ENCODE measurements at regions not wholly inside any gene's neighbourhood (a gene's known extent, or its start where the extent isn't known, plus 50 kb on each side); places are given as distances from the start of the nearest gene placed in this dataset.

DNA sequence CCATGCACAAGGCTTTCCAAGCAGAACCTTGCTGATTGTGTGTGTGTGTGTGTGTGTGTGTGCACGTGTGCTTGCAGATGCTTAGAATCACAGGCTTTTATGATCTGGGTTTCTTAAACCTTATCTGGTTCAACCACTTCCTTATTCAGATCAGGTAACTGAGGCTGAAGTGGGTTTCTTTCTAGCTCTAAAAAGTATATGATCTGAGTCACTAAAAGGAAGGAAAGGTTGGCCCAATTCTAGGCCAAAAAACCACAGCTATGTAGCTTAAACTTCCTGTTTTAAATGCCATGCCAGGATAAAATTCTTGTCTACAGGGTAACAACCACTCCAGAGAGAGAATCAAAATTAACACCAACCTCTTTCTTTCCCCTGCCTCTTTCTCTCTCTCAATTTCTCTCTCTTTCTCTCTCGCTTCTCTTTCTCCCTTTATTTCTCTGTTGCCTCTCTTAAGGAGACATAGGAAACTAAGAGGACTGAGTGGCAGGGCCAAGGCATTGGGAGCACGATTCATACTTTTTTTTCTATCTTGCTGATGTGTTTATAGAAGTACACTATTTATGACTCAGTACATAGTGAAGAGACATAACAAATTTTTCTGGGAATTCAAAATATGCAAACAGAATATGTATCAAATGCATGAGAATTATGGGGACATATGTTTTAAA, 140.3 kb downstream of the TRIB2 start:
- peaks cover 2 to 79% (median 14%) of the 10 kb centered on the region in 5 experiments for H3K27me3 ChIP-seq (replicated peaks in 2 of 5; ENCODE audit: control insufficient read depth in 4 of 5, insufficient read depth in 5 of 5, low read length in 4 of 5)
- POLR2A ChIA-PET, result no interaction called here
- peaks cover 12 to 24% (median 19%) of the 10 kb centered on the region in 4 experiments for H3K4me1 ChIP-seq (ENCODE audit: control extremely low read depth in 1 of 4, control insufficient read depth in 4 of 4, insufficient read depth in 4 of 4, low read length in 3 of 4)
- H3K27ac ChIP-seq (ENCODE audit: insufficient read depth in 1 of 2, low read depth in 1 of 2, low read length in 2 of 2, poor library complexity in 1 of 2, severe bottlenecking in 2 of 2), result no peak overlapping the region
- peaks cover 3 to 30% (median 11%) of the 10 kb centered on the region in 5 experiments for H3K9me3 ChIP-seq (ENCODE audit: control extremely low read depth in 1 of 5, control insufficient read depth in 4 of 5, insufficient read depth in 2 of 5, low read depth in 1 of 5, low read length in 4 of 5)
- CTCF ChIA-PET, result interaction anchor here (0.7 kb wide), 1 partner anchor 1101 kb away, joined by 3 read pairs; no protein-coding TSS in a partner anchor
- no peaks in the 10 kb centered on the region for H3K36me3 ChIP-seq (ENCODE audit: control insufficient read depth in 4 of 4, insufficient read depth in 4 of 4, low read length in 3 of 4)
- DNase-seq, result peak; percentile 82 to 95 (median 93)
- WGBS (ENCODE audit: insufficient coverage), result 0% methylated on average over 1 of the region's 3 CpGs
- peak overlapping the region in 2 of 7 experiments; percentile 11 to 14 for H3K4me3 ChIP-seq (ENCODE audit: control insufficient read depth in 1 of 7, extremely low read depth in 1 of 7, insufficient read depth in 4 of 7, low read depth in 2 of 7, low read length in 6 of 7)

DNA sequence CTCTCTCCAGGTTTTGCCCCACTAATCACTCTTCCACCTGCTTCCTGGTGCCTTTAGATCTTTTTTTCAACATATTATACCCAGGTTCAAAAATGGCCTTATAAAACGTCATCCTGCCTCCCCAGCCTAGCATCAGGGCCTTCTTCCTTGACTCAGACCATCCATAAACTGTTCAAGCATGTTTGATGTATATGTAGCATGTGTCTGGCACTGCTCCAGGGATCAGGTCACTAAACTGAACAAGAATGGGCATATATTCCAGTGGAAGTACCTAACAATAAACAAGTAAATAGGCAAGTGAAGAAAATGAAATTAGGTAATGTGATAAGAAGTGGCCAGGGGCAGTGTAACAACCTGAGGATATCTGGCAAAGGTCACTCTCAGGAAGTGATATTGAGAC, 141.2 kb downstream of the TRIB2 start:
- H3K27ac ChIP-seq (ENCODE audit: insufficient read depth in 1 of 2, low read depth in 1 of 2, low read length in 2 of 2, poor library complexity in 1 of 2, severe bottlenecking in 2 of 2), result no peak overlapping the region
- WGBS (ENCODE audit: insufficient coverage), result 40% methylated on average over 1 of the region's 1 CpG
- peak in 2 of 3 donors; percentile 14 to 17 for DNase-seq
- peaks cover 2 to 77% (median 14%) of the 10 kb centered on the region in 5 experiments for H3K27me3 ChIP-seq (replicated peaks in 2 of 5; ENCODE audit: control insufficient read depth in 4 of 5, insufficient read depth in 5 of 5, low read length in 4 of 5)
- no peak overlapping the region for H3K4me3 ChIP-seq (ENCODE audit: control insufficient read depth in 1 of 7, extremely low read depth in 1 of 7, insufficient read depth in 4 of 7, low read depth in 2 of 7, low read length in 6 of 7)
- H3K36me3 ChIP-seq (ENCODE audit: control insufficient read depth in 4 of 4, insufficient read depth in 4 of 4, low read length in 3 of 4), result no peaks in the 10 kb centered on the region
- peaks cover 12 to 24% (median 19%) of the 10 kb centered on the region in 4 experiments for H3K4me1 ChIP-seq (ENCODE audit: control extremely low read depth in 1 of 4, control insufficient read depth in 4 of 4, insufficient read depth in 4 of 4, low read length in 3 of 4)
- ChIA-PET POLR2A (no interaction called here), CTCF (no interaction called here)
- peaks cover 3 to 37% (median 10%) of the 10 kb centered on the region in 5 experiments for H3K9me3 ChIP-seq (ENCODE audit: control extremely low read depth in 1 of 5, control insufficient read depth in 4 of 5, insufficient read depth in 2 of 5, low read depth in 1 of 5, low read length in 4 of 5)

GRCh38 chr2:12858786-12859185, 142.1 kb downstream of the TRIB2 start:
- POLR2A ChIA-PET, result no interaction called here

DNA sequence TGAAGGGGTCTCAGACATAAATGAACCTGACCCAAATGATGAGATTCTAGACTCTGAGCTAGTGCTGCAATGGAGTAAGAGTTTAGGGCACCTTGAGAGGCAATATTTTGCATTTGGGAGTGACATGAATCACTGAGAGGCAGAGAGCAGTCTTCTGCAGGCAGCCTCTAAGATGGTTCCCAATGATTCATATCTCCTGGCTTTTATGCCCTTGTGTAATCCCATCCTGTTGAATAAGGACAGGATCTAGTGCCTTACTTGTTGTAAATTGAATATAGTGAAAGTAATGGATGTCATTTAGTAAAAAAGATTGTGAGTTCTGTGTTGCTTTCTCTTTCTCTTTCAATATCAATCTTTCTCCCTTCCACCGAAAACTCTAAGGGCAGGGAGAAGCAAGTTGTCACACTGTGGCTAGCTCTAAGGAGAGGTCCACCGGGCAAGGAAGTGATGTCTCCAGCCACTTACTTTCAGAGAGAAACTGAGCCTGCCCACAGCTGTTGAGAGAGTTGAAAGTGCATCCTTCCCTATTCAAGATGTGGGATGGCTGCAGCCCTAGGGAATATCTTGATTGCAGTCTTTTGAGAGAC, 144.7 kb downstream of the TRIB2 start:
- WGBS (ENCODE audit: insufficient coverage), result 100% methylated on average over 1 of the region's 2 CpGs
- Histone ChIP-seq H3K9me3 (ENCODE audit: control extremely low read depth in 1 of 5, control insufficient read depth in 4 of 5, insufficient read depth in 2 of 5, low read depth in 1 of 5, low read length in 4 of 5) (peaks cover 4 to 49% (median 14%) of the 10 kb centered on the region in 5 experiments), H3K4me3 (ENCODE audit: control insufficient read depth in 1 of 7, extremely low read depth in 1 of 7, insufficient read depth in 4 of 7, low read depth in 2 of 7, low read length in 6 of 7) (no peak overlapping the region), H3K27ac (ENCODE audit: insufficient read depth in 1 of 2, low read depth in 1 of 2, low read length in 2 of 2, poor library complexity in 1 of 2, severe bottlenecking in 2 of 2) (no peak overlapping the region), H3K4me1 (ENCODE audit: control extremely low read depth in 1 of 4, control insufficient read depth in 4 of 4, insufficient read depth in 4 of 4, low read length in 3 of 4) (peaks cover 10 to 18% (median 16%) of the 10 kb centered on the region in 4 experiments), H3K36me3 (ENCODE audit: control insufficient read depth in 4 of 4, insufficient read depth in 4 of 4, low read length in 3 of 4) (no peaks in the 10 kb centered on the region), H3K27me3 (replicated peaks in 2 of 5; ENCODE audit: control insufficient read depth in 4 of 5, insufficient read depth in 5 of 5, low read length in 4 of 5) (peaks cover 2 to 63% (median 12%) of the 10 kb centered on the region in 5 experiments)
- POLR2A ChIA-PET, result no interaction called here
- DNase-seq, result peak in 2 of 3 donors; percentile 12 to 15
- CTCF ChIA-PET, result interaction anchor here (1.0 kb wide), 1 partner anchor 136 kb away, joined by 3 read pairs; no protein-coding TSS in a partner anchor

More at GRCh38 chr2:12858786-12859185, 142.1 kb downstream of the TRIB2 start:
- Histone ChIP-seq H3K4me3 (ENCODE audit: control insufficient read depth in 1 of 7, extremely low read depth in 1 of 7, insufficient read depth in 4 of 7, low read depth in 2 of 7, low read length in 6 of 7) (no peak overlapping the region), H3K27ac (ENCODE audit: insufficient read depth in 1 of 2, low read depth in 1 of 2, low read length in 2 of 2, poor library complexity in 1 of 2, severe bottlenecking in 2 of 2) (no peak overlapping the region), H3K36me3 (ENCODE audit: control insufficient read depth in 4 of 4, insufficient read depth in 4 of 4, low read length in 3 of 4) (no peaks in the 10 kb centered on the region), H3K27me3 (replicated peaks in 2 of 5; ENCODE audit: control insufficient read depth in 4 of 5, insufficient read depth in 5 of 5, low read length in 4 of 5) (peaks cover 2 to 77% (median 14%) of the 10 kb centered on the region in 5 experiments), H3K4me1 (ENCODE audit: control extremely low read depth in 1 of 4, control insufficient read depth in 4 of 4, insufficient read depth in 4 of 4, low read length in 3 of 4) (peaks cover 12 to 24% (median 19%) of the 10 kb centered on the region in 4 experiments), H3K9me3 (ENCODE audit: control extremely low read depth in 1 of 5, control insufficient read depth in 4 of 5, insufficient read depth in 2 of 5, low read depth in 1 of 5, low read length in 4 of 5) (peaks cover 3 to 40% (median 14%) of the 10 kb centered on the region in 5 experiments)
- CTCF ChIA-PET, result no interaction called here
- no peak for DNase-seq

DNA sequence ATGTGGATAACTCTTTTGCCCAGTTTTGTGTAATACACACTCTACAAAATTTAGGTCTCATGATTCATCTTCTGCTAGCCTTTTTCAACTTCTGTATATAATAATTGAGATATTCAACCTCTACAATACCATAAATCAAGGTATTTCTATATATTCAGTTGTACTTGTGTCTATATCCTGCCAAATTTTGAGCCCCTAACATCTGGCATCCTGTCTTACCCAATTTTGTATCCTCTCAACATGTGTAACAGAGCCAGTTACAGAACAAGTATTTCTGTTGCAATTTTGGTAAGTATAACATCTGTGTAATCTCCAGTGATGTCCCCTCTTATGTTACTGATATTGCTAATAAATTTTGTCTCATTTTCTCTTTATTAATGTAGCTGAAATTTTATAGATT, 145.8 kb downstream of the TRIB2 start:
- peaks cover 2 to 70% (median 14%) of the 10 kb centered on the region in 5 experiments for H3K27me3 ChIP-seq (replicated peaks in 2 of 5; ENCODE audit: control insufficient read depth in 4 of 5, insufficient read depth in 5 of 5, low read length in 4 of 5)
- CTCF ChIA-PET, result interaction anchor here (0.6 kb wide), 1 partner anchor 17 kb away, joined by 3 read pairs; no protein-coding TSS in a partner anchor
- H3K4me1 ChIP-seq (ENCODE audit: control extremely low read depth in 1 of 4, control insufficient read depth in 4 of 4, insufficient read depth in 4 of 4, low read length in 3 of 4), result peaks cover 3 to 7% (median 5%) of the 10 kb centered on the region in 4 experiments
- POLR2A ChIA-PET, result no interaction called here
- H3K4me3 ChIP-seq (ENCODE audit: control insufficient read depth in 1 of 7, extremely low read depth in 1 of 7, insufficient read depth in 4 of 7, low read depth in 2 of 7, low read length in 6 of 7), result no peak overlapping the region
- H3K9me3 ChIP-seq (ENCODE audit: control extremely low read depth in 1 of 5, control insufficient read depth in 4 of 5, insufficient read depth in 2 of 5, low read depth in 1 of 5, low read length in 4 of 5), result peaks cover 4 to 52% (median 14%) of the 10 kb centered on the region in 5 experiments
- H3K27ac ChIP-seq (ENCODE audit: insufficient read depth in 1 of 2, low read depth in 1 of 2, low read length in 2 of 2, poor library complexity in 1 of 2, severe bottlenecking in 2 of 2), result no peak overlapping the region
- DNase-seq, result no peak
- no peaks in the 10 kb centered on the region for H3K36me3 ChIP-seq (ENCODE audit: control insufficient read depth in 4 of 4, insufficient read depth in 4 of 4, low read length in 3 of 4)

DNA sequence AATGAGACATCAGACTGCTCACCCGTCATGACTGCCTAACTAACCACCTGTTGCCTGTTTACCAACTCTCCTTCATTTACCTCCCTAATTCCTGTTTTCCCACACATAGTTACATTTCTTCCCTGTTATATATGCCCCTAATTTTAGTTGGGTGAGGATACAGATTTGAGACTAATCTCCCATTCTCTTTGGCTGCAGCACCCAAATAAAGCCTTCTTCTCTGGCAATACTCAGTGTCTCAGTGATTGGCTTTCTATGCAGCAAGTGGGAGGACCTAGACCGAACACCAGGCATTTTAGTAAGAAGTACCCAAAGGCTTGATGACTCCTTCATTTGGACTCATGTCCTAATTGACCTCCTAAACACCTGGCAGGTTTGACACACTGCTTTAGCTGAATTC, 147.2 kb downstream of the TRIB2 start:
- no peak for DNase-seq
- H3K27me3 ChIP-seq (replicated peaks in 2 of 5; ENCODE audit: control insufficient read depth in 4 of 5, insufficient read depth in 5 of 5, low read length in 4 of 5), result peaks cover 1 to 66% (median 11%) of the 10 kb centered on the region in 5 experiments
- CTCF ChIA-PET, result no interaction called here
- H3K4me1 ChIP-seq (ENCODE audit: control extremely low read depth in 1 of 4, control insufficient read depth in 4 of 4, insufficient read depth in 4 of 4, low read length in 3 of 4), result no peaks in the 10 kb centered on the region
- WGBS (ENCODE audit: insufficient coverage), result 94% methylated on average over 2 of the region's 2 CpGs
- H3K4me3 ChIP-seq (ENCODE audit: control insufficient read depth in 1 of 7, extremely low read depth in 1 of 7, insufficient read depth in 4 of 7, low read depth in 2 of 7, low read length in 6 of 7), result no peak overlapping the region
- no peaks in the 10 kb centered on the region for H3K36me3 ChIP-seq (ENCODE audit: control insufficient read depth in 4 of 4, insufficient read depth in 4 of 4, low read length in 3 of 4)
- POLR2A ChIA-PET, result no interaction called here
- peaks cover 4 to 52% (median 14%) of the 10 kb centered on the region in 5 experiments for H3K9me3 ChIP-seq (ENCODE audit: control extremely low read depth in 1 of 5, control insufficient read depth in 4 of 5, insufficient read depth in 2 of 5, low read depth in 1 of 5, low read length in 4 of 5)
- H3K27ac ChIP-seq (ENCODE audit: insufficient read depth in 1 of 2, low read depth in 1 of 2, low read length in 2 of 2, poor library complexity in 1 of 2, severe bottlenecking in 2 of 2), result no peak overlapping the region

Data from common myeloid progenitor, CD34-positive (primary cell).